NCI-H1092 (cell line): ENCODE measurements at regions not wholly inside any gene's neighbourhood (a gene's known extent, or its start where the extent isn't known, plus 50 kb on each side); places are given as distances from the start of the nearest gene placed in this dataset.

Source experiments
- DNase-seq: peaks from one replicate; lab custom pipeline; 2025; lab: John Stamatoyannopoulos, UW

DNA sequence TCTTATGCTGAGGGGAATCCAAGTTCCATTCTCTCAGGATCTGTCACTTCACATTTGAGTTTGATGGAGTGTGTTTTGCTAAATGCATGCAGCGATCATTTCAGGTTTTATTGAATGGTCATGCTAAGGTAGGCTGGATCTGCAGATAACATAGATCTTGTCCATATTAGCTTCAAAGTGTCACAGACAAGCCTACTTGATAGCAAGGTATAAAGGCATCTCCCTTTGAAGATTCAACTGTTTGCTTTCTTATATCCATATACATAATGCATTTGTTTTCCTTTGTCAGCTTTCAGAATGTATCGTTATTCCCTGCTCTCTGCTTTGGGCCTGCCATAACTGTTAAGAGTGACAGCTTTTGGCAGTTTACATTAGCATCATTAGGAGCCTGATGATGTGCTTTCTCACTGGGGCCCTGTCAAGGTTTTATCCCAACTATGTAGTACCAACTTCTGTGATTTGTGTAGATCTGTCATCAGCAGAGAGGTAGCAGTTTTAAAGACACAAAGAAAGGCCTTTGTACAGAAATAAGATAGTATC lies 604.3 kb upstream of the CDH7 start:
- DNase-seq, result no peak

DNA sequence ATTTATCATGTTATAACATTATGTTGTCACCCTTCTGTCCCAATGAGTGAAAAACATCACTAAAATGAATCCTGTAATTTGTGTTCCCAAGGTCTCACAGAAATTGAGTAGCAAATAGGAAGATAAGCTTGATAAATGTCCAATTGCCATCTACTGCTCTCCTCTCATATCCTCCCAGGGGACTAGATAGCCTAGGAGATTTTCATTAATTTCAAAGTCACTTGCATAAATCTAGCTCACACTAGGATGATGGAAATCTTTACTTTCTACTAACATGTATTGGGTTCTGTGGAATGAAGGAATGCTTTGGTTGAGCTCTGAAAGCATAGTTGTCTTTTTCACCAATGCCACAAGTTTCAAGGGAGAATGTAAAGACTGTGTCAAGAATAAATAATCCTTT lies 605.5 kb upstream of the CDH7 start:
- DNase-seq, result no peak

DNA sequence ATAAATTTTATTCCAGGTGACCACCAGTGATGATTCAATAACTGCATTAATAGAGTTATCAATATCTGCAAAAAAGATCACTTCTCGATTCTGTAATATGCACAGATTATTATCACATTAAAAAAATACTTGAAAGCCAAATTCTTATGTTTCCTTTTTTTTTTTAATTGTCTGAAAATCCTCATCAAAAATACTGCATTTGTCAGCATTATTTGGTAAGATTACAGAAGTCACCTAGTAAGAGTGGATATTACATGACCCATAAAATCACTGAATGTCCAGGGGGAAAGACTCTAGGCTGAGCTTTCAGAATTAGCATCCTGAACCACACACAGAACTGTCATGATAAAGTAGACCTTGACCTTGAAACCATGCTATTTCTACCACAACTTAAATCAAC lies 617.2 kb upstream of the CDH7 start:
- no peak for DNase-seq

DNA sequence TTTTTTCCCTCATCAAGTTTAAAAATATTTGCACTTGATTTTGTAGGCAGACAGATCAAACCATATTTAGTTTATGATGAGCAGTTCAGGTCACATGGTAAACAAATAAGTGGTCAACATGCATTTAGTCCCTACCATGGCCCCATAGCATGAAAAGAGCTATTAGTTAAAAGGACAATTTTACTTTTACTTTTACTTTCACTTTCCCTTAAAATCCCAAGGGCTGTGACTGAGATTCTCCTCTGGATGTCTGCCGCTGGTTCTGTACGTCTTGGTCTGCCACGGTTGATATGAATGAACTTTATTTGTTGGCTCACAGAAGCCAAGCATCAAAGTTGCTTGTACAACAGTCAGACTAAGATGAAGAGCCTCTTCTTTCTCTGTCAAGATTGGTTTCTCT lies 626.2 kb upstream of the CDH7 start:
- DNase-seq, result no peak

DNA sequence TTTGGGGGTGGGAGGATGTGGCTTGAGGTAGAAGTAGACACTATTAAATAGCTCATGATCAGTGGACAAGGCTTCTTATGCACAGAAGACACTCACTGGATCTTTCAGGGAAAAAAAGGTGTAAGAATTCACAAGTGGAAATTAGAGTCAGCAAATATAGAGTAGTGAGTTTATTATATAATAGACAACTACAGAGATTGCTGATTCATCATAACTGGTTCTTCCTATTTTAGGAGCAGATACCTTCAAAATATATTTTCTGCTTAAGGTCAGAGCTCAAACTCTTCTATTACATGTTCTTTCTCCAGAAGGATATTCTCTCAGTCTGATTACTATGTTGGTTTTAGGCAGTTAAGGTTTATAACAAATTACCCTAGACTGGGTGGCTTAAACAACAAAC lies 646.9 kb upstream of the CDH7 start:
- no peak for DNase-seq

DNA sequence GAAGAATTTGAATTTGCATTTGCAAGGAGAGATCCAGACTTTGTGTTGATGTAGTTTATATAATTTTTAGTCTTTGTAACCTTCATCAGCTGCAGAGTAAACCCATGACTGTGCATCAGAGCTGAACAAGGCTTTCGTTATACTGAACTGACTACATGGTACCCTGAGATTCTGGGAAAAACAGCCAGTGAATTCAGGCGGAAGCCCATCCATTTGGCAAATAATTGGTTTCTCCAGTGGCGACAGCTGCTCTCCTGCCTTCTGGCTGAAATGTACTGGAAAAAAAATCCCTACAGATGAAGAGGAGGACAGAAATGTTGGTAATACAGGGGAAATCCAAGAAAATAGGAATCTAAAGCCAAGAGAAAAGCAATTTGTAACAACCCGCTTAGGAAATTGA lies 657.5 kb upstream of the CDH7 start:
- no peak for DNase-seq

DNA sequence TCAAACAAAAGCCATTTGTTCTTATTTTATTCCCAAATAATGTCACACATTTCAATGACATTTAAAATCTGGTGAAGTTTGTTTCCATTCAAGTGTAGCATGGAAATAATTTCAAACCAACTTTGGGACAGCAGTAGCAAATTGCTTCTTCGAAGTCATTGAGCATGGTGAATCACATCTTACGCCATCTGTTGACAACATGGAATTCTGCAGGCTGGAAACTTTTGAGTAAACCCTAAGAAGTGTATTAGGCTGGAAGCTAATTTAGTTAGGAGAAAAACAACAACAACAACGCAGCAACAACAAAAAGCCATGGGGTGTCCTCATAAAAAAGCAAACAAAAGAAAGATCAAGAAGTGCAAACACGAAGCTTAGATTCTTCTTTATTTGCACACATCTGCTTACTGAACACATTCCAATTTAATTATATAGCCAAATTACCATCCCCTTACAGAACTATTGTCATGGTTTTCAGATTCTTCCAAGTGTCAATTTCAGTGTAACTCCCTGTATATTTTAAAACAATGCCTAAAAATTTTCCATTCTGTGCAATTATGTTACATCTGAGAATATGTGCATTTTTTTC lies 659.0 kb upstream of the CDH7 start:
- no peak for DNase-seq

DNA sequence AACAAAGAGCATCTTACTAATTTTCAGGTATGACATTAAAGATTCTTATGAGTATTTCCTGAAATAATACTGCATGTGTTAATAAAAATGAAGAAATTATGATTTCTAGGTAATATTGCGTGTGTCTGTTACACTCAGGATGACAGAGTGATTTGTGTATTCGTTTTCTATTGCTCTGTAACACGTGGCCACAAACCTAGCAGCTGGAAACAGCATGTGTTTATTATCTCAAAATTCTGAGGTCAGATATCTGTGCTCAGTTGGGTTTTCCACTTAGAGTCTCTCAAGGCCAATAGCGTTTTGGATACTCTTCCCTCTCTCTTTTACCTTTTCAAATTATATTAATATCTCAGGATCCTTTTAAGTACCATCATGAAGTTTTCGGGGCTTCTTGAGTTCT lies 667.9 kb upstream of the CDH7 start:
- no peak for DNase-seq

DNA sequence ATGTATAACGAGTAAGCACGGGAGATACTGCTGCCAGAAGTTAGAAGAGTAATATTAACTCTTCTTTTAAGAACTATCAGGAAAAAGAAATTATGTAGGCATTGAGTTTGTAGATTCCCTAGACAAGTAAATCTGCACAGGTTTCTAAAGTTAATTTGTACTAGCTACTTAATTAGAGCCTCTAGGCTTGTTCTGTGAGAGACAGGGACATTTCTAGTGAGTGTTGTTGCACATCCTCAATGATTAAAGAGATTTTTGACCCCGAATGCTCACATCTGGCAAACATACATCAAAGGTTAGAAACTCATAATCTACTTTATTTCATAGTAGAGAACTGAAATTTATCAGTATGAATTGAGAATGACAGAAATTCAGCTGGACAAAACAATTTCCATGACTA lies 669.0 kb upstream of the CDH7 start:
- DNase-seq, result no peak

DNA sequence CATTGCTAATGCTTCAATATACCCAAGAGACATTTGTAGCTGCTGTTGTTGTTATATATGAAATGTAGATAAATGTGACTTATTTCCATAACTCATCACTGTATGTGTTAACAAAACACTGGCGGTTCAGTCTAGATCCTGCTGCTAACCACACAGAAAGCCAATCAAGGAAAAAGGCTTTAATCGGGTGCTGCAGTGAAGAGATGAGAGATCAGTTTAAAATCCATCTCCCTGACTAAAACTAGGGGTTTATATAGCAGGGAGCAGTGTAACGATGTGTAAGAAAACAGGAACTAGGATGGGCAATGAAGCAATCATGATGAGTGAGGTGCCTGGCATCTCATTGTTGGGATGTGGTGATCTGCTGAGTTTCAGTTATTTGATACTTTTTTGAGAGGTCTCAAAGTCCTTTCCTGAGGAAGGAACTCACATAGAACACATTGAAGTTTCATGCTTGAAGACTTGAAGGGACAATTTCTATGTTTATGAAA lies 677.7 kb upstream of the CDH7 start:
- no peak for DNase-seq

DNA sequence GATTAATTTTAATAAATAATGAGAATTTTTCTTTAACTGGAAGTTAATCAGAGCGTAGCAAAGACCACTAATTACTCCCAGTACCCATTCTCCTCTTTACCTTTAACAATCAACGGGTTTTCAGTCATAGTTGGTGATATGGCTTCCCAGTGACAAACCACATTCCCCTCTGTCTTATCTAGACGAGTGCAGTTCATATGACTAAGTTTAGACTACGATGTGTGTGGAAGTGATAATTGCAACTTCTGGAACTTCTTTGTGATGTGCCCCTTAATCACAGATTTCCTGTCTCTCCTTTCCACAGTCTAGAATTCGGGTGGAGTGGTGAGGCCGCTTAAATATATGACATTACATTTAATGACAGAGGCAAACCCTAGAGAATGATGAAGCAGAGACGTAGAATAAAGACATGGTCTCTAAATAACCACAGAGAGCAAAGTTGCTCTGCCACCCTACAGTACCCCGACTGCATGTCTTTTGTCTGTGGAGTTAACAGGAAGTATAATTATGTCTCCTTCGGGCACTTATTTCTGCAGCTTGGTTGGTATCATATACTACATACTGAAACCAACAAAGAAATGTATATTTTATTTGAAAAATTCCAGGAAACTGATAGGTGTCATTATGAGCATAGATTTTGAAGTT lies 693.3 kb upstream of the CDH7 start:
- DNase-seq, result no peak

DNA sequence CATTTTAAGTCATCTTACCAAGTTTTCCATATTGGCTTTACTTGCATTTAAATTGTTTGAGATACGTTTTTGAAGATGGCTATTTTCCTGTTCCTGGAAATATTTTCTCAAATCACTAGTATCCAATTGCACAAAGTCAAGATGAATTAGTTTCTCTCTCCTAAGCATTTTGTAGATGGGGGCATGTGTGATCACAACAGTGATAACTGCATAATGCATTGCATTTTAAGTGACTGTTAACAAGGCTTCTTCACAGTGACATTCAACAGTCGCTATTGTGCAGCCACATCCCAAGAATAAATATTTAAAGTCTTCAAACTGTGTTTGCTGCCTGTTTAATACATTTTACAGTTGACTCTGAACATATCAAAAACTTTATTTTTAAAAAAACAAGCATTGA lies 694.2 kb upstream of the CDH7 start:
- DNase-seq, result no peak

DNA sequence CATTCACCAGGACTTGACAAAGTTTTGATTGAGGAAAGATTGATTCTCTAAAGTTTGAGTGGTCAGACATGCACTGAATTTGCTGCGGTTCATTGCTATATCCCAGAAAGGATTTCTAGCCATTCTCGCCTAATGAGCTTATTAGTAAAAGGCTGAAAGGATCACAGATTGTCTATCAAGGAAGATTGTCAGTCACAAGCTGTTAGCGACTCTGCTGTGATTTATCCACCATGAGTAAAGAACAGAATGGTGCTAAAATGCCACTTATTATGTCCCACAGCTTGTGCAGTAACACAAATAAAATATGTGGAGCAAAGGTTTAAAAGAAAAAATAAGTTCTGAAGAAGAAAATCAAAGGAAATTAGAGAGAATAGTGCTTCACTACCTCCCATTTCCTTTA lies 701.2 kb upstream of the CDH7 start:
- DNase-seq, result no peak

DNA sequence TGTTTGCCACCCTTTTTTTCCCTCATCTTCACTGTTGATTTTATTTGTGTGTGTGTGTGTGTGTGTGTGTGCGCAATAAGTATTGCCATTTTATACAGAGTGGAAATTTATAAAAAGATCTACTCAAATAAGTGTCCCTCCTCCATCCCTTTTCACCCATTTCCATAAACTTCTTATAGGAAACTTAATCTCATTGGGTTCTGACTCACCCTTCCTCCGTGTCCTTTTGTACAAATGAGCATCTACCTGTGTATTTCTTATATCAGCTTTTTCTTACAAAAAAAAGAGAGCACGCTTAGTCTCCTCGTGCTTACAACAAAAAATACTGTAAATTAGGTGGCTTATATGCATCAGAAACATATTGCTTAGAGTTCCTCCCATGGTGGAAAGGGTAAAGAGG lies 711.2 kb upstream of the CDH7 start:
- no peak for DNase-seq

DNA sequence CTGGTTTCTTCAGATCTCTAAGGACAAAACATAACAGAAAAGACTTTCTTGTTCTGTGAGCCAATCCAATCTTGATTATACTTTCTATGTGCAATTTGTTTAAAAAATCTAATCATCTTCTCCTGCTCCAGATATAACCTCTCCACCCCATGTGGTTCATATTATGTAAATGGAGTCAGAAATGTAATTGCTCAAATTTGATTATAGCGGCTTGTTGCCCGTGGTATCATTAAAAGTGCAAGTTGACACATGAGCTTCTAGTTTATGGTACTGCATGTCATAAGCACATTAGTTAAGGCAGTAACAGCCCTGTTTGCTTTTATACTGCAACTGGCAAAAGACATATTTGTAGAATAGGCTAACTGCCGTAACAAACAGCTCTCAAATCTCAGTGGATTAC lies 715.1 kb upstream of the CDH7 start:
- DNase-seq, result no peak

DNA sequence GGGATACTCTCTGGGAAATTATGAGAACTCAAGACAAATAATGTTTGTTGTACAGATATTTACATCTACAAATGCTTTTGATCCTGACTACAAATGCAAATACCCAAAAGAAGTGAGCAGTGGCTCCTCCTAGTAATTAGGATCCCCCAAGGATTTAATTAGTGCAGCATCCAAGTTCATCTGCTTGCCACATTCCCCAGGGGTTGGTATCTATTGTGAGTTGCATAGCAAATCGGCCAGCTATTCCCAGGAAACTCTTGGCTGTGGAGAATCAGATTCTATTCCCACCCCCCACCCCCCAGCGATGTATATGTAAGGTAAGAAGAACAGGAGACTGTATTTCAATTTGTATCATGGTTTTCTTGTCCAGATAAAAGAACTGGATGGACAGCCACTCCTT lies 725.1 kb upstream of the CDH7 start:
- DNase-seq, result no peak

DNA sequence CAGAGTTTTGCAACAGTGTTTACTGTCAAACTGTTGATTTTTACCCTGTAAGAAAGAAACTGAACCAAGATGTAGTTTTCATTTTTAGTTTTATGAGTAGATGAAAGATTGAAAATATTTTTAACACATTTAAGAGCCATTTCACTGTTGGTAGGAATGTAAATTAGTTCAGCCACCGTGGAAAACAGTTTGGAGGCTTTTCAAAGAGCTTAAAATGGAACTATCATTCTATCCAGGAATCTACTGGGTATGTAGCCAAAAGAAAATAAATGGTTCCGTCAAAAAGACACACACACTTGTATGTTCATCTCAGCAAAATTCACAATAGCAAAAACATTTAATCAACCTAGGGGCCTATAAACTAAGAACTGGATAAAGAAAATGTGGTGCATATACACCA lies 729.8 kb upstream of the CDH7 start:
- DNase-seq, result no peak

DNA sequence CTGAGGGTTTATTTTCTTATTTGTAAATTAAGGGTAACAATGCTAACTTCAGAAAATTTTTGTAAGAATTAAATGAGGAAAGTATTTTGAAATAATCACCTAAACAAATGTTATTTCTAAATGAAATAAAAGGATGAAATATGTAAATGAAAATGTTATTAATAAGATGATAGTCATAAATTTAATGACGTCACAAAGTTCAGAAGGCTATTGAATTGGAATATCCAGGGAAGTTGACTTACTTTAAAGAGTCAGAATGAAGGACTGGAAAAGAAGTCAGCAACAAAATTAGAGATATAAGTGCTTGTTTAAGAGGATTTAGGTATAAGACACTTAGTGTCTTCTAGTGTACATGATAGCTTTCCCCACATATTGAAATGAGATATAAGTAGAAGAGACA lies 732.6 kb upstream of the CDH7 start:
- DNase-seq, result no peak

DNA sequence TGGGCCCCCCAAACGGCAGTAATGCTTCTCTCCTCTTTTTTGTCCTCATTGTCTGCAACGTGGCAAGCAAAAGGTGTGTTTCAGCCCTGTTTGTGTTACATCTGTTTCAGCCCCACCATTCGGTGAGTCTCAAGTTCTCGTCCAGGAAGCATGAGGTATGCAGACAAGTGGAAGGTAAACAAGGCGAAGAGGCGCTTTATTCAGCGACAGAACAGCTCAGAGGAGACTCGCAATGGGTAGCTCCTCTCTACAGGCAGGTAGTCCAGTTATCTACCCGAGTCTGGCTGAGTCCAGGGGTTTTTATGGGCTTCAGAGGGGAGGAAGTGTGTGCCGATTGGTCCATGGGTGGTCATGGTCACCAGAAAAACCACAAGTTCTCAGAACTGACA lies 733.4 kb upstream of the CDH7 start:
- DNase-seq, result no peak

DNA sequence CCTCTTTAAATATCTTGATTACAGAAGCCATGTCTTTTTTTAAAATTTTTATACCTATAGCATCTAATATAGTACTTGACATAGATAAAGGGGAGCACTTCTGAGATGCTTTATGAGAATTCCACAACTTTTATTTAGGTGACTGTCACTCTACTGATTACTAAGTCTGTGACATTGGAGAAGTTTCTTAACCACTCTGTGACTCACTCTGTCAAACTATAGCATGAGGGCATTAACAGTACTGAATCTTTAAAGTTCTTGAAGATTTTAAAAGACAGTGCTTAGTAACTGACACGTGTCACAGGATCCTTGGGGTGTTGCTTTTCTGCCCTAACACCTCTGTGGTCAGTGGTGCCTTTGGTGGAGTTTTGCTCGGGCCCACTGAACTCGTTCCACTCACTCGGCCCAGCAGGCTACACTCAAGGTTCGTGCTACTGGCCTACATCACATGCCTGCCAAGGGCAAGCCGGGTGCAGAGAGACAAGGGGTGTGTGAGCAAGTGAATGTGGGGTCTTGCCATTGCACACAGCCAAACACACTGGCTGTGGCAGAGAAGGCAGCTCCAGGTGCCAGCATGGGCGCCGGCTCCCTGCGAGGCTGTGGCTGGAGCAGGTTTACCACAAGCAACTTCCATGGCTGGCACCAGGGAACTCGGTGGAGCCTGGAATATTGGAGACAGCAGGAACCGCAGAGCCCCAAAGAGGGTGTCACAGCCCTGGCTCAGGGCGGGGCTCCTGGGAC lies 734.0 kb upstream of the CDH7 start:
- DNase-seq, result no peak

DNA sequence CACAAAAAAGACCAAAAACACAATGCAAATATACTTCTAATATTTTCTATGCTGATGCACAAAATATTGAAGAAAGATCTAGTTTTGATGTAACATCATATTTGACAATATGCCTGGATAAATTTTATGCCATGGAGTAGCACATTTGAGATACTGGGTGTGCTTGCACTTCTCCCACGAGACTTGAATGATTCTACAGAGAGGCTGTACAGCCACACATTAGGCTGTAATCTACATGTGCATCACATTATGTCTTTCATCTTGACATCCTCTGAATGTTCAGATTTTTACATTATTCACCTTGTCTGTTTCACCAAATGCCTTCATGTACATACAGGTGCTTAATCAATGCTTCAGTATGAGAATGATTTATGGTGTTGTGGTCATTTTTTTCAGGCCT lies 756.4 kb upstream of the CDH7 start:
- DNase-seq, result no peak

DNA sequence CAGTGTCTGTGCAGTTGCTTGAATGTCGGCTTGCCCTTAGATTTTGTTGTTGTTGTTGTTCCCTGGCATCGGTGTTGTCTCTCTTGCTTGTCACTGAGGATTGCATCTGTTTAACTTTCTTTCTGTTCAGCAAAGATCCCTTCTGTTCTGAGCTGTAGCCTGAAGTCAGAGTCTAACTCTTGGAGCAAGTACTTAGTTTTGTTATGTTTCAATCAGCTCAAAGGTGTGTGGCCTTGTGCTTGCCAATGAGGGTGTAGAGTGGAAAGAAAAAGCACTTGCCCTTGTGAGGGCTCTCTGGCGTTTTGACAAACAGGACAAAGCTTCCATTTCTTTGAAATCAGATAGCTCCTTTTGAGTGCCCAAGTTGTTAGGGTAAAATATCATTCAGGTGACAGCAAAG lies 757.1 kb upstream of the CDH7 start:
- DNase-seq, result no peak

DNA sequence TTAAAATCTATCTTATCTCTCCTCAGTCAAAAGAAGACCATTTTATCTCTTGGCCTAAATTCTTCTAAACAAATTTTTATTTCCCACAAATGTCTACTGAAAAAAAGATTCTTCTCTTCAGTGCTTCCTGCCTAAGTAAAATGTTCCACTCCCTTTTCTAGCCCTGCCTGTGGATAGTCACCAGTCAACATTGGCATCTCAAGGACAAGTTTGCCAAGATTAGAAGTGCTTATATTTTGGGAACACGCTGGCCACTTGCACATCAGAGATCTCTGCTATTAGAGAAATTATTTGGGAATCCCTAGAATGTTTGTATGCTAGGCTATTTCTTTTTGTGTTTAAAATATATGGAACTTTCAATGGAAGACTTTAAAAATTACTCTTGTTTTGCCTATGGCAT lies 758.2 kb upstream of the CDH7 start:
- no peak for DNase-seq
